Cardiac septum (tissue), 1 donor: ENCODE measurements at regions not wholly inside any gene's neighbourhood (a gene's known extent, or its start where the extent isn't known, plus 50 kb on each side); places are given as distances from the start of the nearest gene placed in this dataset.
"Not testable (repeated sequence)": the region's sequence is repeated elsewhere in the genome, so short reads cannot be mapped to it uniquely, and the experiment has no call there.

Experiments used
- DNase-seq: peaks from one replicate; pipeline ENCODE4 v3.0.0-alpha.2; 2020; ENCODE audit warnings: low spot score
- intact Hi-C: fragments of 100-400 bp; cut with DNase I; formaldehyde crosslinking; loops from one replicate; pipeline ENCODE4 v1.14.0; 2022
- donor health status: DM: no; HTN: no; CAD: no.

DNA sequence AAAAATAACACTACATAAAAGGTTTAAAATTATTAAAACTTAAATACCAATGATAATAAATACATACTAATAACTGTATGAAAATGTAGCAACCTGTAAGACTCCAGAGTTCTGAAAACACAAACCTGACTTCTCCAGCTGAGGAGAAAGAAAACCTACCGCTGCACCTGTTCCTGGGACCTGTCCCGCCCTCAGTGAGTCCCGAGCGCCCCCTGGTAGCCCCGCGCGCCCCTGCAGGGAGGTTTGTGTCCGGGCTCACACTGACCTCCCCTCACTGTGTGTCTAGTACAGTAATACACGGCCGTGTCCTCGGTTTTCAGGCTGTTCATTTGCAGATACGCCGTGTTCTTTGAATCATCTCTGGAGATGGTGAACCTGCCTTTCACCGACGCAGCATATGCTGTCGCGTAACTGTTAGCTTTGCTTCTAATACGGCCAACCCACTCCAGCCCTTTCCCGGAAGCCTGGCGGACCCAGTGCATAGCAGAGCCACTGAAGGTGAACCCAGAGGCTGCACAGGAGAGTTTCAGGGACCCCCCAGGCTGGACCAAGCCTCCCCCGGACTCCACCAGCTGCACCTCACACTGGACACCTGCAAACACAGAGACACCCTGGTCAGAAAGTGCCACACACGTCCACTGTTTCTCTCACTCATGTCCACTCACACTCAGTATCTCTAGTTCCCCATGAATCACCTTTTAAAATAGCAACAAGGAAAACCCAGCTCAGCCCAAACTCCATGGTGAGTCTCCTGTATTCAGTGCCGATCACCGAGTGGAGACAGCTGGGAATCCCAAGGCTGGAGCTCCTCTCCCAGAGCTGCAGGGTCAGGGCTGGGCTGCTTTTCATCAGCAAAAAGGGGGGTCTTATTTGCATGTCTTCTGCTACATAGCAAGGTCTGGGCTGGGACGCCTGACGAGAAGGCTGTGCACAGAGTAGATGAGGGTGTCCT is 1276.3 kb downstream of the TMEM121 start:
- DNase-seq = no peak
- intact Hi-C loops = no loop called here

DNA sequence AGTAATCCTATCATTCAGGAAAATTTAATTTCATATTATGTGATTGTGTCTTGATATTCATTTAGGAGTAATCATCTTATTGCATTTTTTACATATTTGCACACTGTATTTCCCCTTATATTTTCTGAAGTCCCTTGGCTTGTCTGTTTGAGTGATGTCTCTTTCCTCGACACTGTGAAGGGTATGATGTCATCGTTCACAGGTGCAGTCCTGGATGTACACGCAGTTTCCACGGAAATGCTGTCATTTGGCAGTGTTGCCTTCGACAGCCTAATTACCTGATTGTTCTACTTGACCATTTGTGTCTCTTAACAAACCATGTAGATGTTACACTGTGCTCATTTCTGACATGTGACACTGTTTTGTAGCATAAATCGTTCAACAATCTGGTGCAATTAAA is 1277.0 kb downstream of the TMEM121 start:
- intact Hi-C loops = no loop called here
- DNase-seq = no peak

DNA sequence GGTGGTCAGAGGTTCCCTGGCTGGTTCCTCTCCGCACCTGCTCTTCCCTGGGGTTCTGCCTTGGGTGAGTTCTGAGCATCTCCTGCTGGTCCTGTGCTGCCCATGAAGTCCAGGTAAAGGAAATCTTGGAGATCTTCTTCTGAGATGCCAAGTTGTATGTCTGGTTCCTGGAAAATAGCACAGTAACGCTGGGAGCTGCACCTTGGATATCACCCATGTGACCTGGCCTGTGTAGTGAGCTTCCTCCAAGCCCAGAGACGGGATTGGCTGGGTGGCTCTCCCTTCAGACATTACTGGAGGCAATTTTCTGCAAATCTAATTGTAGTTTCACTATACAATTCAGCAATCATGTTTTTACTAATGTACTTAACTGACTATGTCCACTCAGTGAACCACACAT is 1281.1 kb downstream of the TMEM121 start:
- no peak for DNase-seq
- intact Hi-C loops = no loop called here

DNA sequence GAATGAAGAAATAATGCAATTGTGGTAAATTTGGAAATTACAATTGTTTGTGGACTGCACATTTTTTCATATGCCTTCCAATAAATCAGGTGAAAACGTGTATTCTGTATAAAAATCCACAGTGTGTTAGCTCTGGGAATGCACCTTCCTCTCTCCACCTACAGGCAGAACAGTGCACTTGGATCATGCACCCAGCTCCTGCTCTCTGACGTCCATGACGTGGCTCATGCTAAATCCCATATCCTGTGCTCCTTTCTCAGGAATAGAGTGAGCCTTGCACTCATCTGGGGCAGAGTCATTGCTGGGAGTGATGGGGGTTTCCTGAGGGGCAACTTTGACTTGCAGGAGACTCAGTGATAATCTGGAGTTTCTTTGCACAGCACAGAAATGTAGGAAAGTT is 1282.1 kb downstream of the TMEM121 start:
- intact Hi-C loops = no loop called here
- no peak for DNase-seq

DNA sequence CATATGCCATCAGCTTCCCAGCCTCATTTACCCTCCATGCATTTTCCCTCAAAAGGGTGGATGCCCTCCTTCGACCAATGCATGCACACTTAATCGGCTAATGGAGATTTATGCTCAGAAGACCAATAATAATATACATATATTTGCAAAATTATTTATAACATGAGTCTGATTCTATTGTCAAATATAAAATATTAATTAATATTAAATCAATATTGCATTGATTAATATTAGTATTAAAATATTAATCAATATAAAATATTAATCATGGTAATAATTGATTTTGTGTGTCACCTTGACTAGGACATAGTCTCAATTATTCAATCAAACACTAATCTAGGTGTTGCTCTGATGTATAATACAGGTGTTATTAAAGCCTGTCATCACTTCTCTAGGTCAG is 1282.5 kb downstream of the TMEM121 start:
- no peak for DNase-seq
- intact Hi-C loops = no loop called here

DNA sequence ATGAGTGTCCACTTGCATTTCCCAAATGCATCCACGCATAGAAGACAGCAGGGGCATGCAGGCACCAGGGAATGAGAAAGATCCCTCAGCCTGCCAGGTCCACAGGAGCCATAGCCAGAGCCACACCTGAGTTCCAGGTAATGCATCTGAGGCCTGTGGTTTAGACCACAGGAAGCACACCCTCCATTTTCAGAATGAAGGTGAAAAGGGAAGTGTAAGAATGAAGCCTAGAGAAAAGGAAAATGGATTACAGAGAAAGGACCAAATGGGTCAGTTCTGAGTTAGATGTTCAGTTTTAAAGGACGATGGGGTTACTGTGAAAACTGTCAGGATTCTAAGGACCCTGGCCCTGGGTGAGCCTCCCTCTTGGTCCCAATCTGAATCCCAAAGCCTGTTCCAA is 1283.2 kb downstream of the TMEM121 start:
- intact Hi-C loops = no loop called here
- DNase-seq = no peak

DNA sequence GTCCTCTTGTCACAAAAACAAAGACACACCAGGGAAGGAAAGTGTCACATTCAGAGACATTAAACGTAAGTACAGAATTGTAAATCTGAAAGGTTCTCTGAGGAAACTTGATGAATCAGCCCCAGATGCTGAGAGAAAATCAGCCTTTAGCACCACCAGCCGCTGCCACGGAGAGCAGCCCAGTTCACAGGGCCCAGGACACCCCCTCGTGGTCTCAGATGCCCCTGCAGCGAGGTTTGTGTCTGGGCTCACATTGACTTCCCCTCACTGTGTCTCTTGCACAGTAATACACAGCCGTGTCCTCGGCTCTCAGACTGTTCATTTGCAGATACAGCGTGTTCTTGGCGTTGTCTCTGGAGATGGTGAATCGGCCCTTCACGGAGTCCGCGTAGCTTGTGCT is 1283.8 kb downstream of the TMEM121 start:
- DNase-seq, intact Hi-C loops: not testable (repeated sequence)

DNA sequence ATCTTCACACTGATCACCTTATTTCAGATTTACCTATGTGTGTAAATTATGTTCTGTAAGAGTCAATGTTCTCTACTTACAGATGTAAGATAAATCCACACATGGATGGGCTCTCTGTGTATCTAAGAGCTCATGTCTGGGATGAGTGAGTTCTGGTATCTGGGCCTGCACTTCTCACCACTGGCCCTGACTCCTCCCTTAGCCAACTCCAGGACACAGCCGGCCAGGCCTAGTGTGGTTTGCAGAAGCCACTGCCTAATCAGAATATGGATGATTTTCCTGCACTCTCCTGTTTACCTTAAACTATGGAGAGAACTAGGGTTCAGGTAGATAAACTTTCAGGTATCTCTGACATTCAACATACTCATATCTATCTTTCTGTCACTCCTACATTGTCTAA is 1284.8 kb downstream of the TMEM121 start:
- DNase-seq = no peak
- intact Hi-C loops = no loop called here

DNA sequence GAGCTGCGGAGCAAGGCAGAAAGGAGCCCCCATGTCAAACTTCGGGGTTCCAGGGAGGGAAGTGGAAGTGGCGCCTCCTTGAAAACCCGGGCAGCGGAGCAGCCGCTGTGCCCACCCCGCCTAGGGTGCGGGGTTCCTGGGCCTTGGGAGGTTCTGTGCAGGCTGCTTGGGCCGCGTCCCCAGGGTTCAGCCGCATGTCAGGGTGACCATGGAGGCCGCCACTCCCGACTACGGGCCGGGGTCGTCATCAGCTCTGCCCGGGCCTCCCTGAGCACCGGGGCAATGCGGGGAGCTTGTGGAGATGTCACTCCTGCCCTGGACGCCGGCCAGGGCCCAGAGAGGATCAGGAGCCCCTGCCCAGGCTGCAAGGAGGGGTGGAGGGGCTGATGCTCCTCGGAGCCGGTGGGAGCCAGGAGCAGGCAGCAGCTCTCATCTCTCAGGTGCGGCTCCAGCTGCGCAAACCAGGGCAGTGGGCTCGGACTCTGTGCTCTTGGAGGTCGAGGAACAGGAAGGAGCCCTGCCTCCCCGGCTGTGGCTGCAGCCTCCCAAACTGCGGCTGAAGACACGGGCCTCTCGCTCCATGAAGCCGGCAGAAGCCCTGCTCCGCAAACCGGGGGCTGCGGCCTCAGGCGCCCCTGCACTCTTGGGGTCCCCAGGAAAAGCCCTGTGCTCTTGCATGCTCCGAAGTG is 1286.5 kb downstream of the TMEM121 start:
- no peak for DNase-seq
- intact Hi-C loops = no loop called here

DNA sequence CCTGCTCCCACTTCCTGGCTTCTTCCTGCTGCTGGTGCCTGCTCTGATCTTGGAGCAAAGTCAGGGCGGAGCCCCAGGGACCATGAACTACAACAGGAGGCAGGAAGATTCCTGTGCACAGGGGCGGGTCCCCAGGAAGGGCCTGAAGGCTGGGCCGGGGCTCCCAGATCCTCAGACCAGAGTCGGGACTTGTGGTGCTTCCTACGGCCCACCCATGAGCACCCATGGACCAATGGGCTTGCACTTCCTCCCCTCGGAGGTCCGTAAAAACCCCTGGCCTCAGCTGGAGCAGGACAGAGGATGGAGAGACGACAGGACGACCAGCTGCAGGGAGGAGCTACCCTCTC is 1287.1 kb downstream of the TMEM121 start:
- intact Hi-C loops = no loop called here

DNA sequence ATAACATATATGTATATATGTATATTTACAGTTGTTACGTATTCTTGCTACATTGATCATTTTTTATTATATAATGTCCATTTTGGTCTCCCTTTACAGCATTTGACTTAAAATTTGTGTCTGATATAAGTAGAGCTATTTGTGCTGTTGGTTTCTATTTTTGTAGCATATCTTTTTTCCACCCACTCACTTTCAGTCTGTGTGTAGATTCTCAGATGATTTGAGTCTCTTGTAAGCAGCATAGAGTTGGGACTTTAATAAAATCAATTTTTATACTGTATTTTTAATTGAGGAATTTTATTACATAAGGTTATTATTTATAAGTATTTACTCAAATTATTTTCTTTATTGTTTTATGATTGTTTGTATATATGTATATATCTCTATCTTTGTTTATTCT is 1293.7 kb downstream of the TMEM121 start:
- no peak for DNase-seq
- intact Hi-C loops = no loop called here

More for the DNA sequence above, 1287.1 kb downstream of the TMEM121 start:
- no peak for DNase-seq

DNA sequence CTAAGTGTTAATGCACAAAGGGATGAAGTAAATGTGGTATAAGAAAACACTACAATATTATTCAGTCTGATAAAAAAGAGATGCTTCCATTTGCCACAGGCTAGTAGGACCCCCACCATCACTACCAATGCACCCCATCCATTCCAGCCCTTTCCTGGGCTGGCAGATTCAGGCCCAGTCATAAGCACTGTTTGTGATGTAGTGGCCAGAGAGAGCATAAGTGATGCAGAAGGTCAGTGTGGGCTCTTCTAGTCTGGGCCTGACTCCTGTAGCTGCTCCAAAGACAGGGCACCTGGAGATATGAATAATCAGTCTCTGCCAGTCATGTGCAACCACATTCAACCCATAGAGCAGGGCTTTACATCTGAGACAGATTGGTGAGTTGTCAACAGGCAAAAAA is 1294.7 kb downstream of the TMEM121 start:
- no peak for DNase-seq
- intact Hi-C loops = no loop called here

DNA sequence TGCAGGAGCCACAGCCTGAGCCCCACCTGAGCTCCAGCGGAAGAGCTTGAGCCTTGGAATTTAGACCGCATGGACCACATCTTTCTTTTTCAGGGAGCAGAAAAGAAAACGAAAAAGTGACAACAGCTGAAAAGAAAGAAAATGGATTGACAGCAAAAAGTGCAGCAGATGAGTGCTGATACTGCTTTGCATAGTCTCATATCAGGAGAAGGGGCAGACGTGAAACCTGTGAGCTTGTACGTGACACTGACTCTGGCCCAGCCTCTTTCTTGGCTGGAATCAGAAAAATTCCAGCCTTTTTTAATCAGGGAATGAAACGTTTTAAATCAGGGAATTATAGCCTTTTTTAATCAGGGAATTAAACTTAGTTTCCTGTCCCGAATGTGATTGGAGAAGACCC is 1296.5 kb downstream of the TMEM121 start:
- intact Hi-C loops = no loop called here
- no peak for DNase-seq

DNA sequence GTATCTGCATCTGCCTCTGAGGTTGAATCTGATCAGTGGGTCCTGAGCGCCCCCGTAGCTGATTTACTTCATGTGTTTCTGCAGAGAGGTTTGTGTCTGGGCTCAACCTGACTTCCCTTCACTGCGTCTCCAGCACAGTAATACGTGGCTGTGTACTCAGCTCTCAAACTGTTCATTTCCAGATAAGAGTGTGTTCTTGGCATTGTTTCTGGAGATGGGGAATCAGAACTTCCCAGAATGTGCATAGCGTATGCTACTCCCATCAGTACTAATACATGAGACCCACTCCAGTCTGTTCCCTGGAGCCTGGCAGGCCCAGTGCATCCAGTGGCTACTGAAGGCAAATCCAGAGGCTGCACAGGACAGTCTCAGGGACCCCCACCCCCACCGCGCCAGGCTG is 1297.2 kb downstream of the TMEM121 start:
- DNase-seq = no peak
- intact Hi-C loops = no loop called here

DNA sequence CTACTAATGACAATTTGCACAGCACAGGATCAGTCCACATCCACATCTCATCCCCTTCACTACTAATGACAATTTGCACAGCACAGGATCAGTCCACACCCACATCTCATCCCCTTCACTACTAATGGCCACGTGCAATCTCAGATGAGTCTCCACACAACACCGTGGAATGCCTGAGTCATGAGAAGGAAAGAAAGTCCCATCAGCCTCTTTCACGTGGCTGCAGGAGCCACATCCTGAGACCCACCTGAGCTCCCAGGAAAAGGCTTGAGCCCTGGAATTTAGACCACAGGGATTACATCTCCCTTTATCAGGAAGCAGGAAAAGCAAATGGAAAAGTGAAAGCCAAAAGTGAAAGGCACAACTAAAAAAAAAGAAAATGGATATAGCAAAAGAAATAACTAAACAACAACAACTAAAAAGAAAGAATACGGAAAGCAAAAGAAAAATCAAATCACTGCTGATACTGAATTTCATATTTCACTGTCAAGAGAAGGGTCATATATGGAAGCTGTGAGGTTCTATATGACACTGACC is 1300.5 kb downstream of the TMEM121 start:
- intact Hi-C loops = no loop called here
- no peak for DNase-seq

DNA sequence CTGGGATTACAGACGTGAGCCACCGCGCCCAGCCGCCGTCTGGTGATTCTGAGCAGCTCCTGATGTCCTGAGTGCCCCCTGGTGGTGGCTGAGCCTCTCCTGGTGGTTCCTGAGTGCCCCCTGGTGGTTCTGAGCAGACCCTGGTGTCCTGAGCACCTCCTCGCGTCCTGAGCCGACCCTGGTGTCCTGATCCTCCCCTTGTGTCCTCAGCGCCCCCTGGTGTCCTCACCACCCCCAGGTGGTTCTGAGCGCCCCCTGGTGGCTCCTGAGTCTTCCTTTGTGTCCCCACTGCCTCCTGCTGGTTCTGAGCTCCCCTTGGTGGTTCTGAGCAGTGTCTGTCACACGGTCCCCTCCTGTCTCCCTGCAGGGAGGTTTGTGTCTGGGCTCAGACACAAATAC is 1304.9 kb downstream of the TMEM121 start:
- intact Hi-C loops = no loop called here
- DNase-seq = no peak

DNA sequence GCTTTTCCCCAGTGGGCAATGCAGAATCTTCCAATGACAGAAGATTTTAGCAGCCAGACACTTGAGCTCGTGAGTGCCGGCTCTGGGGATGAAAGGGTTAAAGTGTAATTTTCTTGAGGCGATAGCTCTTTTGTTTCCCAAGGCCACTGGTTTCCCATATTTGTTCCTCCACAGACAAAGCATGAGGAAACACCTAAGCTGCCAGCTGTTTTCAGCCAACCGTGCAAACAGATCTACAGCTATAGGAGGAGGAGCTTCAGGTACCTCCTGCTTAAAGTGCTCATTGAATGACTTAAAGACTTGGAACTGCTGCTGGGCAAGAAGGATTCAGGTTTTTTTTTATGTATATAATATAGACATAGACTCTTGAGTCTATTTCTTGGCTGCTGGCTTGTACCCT is 1311.5 kb downstream of the TMEM121 start:
- DNase-seq = no peak
- intact Hi-C loops = no loop called here

DNA sequence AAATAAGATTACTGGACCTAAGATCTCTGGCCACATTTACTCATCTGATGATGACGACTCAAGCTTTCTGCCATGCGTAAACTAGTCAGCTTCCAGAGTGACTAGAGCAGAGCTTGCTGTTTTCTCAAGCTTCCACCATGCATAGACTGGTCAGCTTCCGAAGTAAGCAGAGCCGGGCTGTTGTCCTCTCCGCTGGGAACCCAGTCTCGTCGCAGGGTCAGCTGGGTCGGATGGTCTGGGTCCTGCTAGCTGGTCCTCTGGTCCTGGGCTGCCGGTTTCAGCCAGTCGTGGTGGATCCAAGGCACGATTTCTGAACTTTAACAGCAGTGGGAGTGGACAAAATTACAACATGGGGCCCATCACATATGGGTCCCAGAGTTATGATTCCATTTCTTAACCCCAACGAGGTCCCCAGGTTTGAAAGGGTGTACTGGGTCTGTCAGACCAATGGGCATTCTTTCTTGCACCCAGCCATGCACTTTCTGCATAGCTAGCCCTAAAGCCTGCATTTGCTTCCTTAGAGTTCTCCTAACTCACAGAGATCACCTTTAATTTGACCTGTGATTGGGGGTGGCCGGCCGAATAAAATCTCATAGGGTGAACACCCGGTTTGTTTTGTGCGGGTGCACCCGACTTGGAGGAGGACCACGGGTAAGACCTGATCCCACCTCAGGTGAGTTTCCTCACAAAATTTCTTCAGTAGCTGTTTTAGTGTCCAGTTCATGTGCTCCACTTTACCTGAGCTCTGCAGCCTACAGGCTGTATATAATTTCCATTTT is 1312.8 kb downstream of the TMEM121 start:
- intact Hi-C loops = no loop called here
- DNase-seq = no peak

DNA sequence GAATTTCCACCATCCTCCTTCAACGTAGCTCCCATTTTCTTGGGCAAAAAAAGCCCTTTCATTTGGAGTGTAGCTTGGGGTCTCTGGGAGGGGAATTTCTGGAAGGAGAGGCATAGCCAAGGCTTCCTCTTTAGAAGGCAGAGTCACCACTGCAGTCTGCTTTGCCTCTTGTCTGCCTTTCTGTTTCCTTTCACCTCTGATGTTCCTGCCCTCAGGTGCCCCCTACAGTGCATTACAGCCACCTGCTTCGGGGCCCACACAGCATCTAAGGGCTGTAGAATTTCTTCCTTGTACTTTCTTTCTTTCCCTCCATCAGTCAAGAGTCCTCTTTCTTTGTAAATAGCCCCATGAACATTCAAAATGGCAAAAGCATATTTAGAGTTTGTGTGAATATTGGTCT is 1313.9 kb downstream of the TMEM121 start:
- intact Hi-C loops = no loop called here
- no peak for DNase-seq

DNA sequence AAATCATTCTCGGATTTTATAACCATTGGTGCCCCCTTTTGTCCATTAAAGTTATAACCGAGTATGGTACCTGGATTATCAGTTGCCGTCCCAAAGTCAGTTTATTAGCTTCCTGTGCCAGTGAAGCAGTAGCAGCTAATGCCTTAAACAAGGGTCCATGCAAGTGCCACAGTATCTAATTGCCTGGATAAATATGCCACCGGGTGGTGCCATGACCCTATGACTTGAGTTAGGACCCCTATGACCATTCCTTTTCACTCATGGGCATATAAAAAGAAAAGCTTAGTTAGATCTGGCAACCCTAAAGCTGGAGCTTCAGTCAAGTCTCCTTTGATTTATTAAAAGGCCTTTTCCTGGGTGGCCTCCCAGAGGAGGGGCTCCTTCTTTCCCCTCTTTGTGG is 1314.6 kb downstream of the TMEM121 start:
- intact Hi-C loops = no loop called here
- DNase-seq = no peak
